ENCODE measurements at regions not wholly inside any gene's neighbourhood (a gene's known extent, or its start where the extent isn't known, plus 50 kb on each side); places are given as distances from the start of the nearest gene placed in this dataset.

DNA sequence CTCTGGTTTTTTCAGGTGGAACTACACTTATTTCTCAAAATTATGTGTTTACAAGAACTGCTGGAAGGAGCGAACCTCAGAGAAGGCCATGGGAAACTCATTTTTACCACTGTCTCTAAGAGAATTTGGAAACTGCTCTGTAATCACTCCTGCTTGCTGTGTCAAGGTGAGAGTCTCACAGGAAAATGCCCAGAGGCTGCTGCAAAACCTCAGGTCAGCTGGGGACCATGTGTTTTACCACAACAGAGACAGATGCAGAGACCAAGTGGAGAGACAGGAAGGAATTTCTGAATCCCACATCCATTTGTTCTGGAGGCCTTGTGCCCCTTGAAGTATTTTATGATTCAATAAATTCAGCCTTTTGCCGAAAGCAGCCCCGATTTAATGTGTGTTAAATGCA, 743.8 kb upstream of the SLC10A2 start:
- TF ChIP-seq, protein P1, sequence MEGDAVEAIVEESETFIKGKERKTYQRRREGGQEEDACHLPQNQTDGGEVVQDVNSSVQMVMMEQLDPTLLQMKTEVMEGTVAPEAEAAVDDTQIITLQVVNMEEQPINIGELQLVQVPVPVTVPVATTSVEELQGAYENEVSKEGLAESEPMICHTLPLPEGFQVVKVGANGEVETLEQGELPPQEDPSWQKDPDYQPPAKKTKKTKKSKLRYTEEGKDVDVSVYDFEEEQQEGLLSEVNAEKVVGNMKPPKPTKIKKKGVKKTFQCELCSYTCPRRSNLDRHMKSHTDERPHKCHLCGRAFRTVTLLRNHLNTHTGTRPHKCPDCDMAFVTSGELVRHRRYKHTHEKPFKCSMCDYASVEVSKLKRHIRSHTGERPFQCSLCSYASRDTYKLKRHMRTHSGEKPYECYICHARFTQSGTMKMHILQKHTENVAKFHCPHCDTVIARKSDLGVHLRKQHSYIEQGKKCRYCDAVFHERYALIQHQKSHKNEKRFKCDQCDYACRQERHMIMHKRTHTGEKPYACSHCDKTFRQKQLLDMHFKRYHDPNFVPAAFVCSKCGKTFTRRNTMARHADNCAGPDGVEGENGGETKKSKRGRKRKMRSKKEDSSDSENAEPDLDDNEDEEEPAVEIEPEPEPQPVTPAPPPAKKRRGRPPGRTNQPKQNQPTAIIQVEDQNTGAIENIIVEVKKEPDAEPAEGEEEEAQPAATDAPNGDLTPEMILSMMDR (IDR thresholded peaks at IDR 0.05): no peak
- TF ChIP-seq EP300 (IDR thresholded peaks at IDR 0.05) (no peak), POLR2A (IDR thresholded peaks at IDR 0.05; ENCODE audit: low read depth) (no peak), POLR2AphosphoS5 (IDR thresholded peaks at IDR 0.05) (no peak)

All from esophagus muscularis mucosa (tissue), 4 donors.